ENCODE measurements at regions not wholly inside any gene's neighbourhood (a gene's known extent, or its start where the extent isn't known, plus 50 kb on each side); places are given as distances from the start of the nearest gene placed in this dataset.

- no peak for DNase-seq (ENCODE audit: low spot score)
Measured at GRCh38 chr10:117424883-117425649, 49.8 kb upstream of the PDZD8 start.
